DMS79 (cell line): ENCODE measurements at regions not wholly inside any gene's neighbourhood (a gene's known extent, or its start where the extent isn't known, plus 50 kb on each side); places are given as distances from the start of the nearest gene placed in this dataset.

Experiments
- DNase-seq: peaks from one replicate; lab custom pipeline; 2025; lab: John Stamatoyannopoulos, UW

DNA sequence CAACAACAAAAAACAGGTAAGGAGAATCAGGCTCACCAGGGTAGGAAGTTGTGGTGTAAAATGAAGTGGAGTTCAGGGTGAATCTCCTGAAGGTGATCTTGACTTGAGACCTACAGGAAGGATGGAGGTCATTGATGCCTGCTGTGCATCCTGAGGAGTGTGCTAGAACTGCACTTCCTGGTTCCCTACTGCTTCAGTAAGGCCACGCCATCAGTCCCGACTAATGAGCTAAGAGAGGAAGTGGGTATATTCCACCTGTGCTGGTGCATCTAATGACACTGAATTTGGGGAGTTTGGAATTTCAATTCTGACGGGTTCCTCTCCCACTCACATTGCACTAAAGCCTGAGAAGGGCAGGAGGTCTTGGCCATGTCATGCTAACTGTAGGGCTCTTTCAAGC is 349.3 kb upstream of the SLC14A2 start:
- no peak for DNase-seq

DNA sequence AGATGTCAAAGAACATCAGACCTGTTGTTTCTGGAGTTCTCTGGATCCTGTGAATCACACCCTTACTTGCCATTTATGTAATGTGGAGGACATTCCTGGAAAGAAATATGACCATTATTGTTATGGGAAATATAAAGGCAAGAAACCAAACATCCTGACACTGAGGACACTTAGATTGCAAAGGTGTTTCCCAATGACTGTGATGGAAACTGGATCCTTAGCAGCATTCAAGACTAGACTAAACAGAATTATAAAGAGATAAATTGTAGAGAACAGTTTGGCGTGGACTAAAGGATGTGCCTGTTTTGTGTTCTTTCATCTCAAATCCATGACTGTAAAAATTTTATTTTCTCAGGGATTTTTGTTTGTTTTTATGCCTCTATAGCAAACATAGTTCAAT is 347.7 kb upstream of the SLC14A2 start:
- no peak for DNase-seq

DNA sequence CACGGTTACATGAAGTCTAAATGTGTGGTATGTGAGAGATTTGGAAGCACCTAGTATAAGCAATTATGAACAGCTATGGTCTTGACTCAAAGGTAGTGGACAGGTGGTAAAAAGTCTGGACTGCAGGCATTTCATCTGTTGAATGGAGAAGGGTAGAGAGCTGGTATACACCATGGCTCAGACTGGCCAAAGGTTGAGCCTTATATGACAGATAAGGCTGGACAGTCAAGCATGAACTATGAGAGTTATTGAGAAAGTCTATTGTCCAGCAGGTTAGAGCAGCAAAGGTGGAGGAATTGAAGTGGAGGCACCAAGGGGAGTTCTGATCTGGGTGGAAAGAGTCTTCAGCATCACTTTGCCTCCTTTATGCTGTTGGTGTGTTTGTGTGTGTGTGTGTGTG is 346.7 kb upstream of the SLC14A2 start:
- no peak for DNase-seq

DNA sequence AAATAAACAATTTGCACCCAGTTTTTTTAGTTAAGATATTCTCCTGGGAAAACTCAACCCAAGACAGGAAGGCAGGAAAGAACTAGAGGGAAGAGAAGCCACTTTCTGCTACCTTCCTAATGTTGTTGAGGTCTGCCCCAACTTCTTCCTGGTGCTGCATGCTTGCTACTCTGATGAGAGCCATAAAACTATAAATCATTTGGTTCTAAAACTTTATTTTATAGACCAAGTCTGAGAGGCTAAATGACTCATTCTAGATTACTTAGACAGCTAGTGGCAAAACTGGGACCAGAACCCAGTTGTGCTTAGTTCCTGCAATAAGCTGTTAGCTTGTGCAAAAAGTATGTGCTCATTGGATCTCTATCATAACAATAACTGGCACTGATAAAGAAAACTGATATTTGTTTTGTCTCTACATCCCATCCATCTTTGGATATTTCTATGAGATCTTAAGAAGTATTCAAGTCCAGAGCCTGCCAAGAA is 344.9 kb upstream of the SLC14A2 start:
- no peak for DNase-seq

DNA sequence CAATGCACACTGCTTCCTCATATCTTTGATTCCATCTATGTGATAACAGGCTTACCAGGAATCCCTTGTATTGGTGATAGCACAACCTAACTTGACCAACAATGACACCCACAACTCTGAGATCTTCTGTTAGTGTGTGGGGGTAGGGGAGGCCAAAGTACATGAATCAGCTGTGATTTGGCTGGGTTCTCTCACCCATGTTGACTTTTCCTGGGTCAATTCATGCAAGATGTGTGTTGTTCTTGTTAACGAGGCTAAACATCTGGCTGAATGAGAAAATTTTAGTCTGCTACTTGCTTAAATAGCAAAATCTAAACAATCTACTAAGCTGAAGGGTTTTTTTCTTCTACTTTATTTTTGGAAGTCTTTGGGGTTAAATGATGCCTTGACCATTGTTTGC is 341.2 kb upstream of the SLC14A2 start:
- DNase-seq = no peak

DNA sequence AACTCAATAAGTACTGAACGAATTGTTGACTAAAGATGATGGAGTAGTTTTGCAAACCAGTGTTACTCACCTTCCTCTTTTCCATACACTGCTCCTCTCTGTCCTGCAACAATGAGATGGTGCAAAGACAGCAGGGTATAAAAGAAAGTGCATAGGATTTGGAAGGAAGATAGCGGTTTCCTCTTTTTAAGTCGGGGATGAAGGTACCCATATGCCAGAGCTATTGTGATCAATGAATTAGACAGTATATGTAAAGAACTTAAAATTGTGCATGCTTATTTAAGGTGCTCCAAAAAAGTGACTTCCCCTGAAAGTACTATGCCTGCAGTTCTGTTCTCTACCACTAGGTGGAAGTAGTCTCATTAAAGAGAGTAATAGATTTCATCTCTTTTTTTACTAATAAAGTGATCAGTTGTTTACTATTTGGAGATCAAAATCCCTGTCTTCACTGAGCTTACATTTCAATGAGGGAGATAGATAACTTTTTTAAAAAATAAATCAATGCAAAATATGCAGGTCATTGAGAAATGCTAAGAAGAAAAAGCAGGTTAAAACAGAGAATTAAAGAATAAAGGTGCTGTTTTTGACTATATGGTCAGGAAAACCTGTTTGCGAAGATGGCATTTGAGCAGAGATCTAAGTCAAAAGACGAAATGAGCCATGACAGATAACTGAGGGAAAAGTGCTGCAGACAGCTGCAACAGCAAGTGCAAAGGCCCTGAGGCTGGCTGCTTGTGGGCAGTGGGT is 339.7 kb upstream of the SLC14A2 start:
- DNase-seq = no peak

DNA sequence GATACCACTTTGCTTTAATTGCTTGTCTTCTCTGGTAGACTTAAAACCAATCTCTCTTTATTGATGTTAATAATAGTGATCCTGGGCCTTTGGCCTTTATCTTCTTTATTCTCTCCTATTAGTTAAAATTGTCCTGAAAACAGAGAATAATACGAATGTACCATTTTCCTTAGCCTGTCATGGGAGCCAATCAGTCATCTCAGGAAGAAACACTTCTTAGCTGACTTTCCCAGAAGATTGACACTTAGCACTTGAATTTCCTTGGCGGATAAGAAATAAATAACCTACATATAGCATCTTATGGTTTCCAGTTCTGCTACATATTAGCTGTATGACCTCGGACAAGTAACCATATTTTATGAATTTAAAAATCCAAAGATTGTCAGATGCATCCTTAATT is 338.4 kb upstream of the SLC14A2 start:
- no peak for DNase-seq

DNA sequence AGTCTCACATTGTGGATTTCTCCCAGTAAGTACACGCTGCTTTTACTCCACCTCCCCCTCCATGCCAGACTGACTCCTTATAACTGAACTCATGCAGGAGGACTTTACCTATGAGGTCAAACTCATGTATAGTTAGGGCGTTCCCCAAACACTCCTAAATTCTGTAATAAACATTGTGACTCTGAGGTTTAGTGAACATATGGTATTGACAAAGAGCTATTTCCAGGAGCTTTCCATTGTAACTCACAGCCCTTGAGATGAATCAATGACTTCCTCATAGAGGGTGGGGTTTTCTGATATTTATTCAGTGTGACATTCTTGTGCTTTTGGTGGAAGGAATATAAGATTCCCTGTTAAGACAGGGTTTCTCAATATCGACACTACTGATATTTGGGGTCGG is 337.4 kb upstream of the SLC14A2 start:
- no peak for DNase-seq

DNA sequence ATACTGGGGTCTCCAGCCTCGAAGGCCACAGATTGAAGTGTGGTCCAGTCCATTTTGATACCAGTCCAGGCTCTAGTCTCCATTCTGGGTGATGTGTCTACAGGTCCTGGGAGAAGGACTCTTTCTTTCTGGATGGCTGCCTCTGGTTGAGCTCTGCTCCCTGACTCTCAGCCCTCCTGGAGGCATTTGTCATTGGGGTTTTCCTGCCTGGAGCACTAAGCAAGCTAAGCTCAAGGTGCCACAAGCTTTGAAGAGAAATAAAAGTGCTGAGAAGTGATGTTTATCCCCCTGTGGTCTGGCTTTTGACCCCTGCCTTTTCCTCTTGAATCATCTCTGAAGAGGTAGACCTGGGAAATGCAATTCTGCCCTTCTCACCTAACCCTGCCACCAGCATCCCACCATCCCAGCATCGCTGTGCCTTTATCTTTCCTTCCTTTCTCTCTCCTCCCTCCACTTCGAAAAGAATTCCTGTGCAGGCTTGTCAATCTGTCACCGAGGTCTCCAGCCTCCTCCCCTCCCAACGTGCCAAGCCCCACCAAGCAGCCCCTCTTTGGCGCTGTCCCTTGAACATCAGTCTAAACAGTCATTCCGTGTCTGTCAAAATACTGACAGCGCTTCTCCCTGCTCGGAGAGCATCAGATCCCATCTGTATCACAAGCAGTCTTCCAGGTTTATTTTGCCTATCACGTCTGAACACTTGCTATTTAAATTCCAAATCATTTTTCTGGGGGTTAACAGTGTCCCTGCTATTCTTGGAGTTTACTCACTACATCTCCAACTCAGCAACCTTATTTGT is 334.6 kb upstream of the SLC14A2 start:
- no peak for DNase-seq

DNA sequence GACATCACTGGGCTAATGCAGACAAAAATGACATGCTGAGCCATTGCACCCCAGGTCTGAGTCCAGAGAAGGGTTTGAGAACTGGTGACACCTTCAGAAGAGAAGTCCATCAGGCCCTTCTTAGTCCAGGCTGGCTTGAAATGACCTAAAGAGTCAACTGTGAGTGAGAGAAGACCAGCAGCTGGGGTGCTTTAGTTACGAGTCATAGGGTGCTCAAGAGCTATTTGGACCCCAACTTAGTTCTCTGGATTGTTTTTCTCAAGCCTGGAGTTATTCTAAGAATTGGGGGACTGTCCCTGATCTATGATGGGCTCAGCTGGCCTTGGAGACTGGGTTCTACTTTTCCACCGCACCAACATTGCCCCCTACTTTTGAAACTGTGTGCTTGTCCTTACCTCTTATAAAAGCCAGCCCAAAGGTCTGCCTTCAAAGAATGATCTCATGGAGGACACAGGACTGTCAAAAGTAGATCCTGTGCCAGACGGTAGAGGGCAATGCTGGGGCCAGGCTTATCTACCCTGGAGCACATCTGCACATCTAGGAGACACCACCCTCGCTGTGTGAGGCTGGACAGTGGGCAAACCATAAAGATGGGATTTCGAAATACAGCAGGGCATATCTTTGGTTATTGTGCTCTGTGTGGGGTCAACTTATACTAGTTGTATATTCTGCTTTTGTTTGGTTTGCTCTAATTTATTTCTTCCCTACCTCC is 333.0 kb upstream of the SLC14A2 start:
- no peak for DNase-seq

DNA sequence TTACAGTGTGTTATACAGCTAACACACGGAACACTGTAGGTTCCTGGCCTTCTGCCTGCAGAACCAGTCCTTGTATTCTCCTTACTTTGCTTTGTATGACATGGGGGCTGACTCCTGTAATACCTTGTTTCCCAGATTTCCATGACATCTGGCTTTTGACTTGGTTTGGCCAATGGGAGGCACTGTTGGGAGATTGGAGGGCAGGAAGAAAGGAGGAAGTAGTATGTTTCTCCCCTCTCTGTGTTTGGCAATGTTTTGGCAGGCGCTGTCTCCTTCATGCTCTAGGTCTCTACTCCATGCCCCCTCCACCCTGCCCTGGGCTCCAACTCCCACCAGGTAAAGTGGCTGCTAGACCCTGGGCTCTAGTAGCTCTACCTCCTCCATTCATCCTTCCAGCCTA is 331.1 kb upstream of the SLC14A2 start:
- DNase-seq = no peak

DNA sequence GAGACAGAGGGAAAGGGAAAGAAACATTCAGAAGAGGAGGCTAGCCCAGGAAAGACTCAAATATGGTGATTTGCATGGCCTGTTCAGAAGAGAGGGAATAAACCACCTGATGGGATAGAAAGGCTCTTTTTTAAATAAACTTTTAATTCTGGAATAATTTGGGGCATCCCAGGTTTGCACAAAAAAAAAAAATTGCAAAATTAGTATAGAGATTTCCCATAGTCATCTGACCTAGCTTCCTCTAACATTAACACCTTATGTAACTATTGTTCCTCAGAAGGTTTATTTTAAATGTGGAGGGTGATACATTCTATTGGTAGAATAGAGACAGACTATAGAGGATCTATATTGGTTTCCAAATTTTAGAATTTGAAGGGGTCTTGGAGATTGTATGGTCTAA is 330.4 kb upstream of the SLC14A2 start:
- no peak for DNase-seq

DNA sequence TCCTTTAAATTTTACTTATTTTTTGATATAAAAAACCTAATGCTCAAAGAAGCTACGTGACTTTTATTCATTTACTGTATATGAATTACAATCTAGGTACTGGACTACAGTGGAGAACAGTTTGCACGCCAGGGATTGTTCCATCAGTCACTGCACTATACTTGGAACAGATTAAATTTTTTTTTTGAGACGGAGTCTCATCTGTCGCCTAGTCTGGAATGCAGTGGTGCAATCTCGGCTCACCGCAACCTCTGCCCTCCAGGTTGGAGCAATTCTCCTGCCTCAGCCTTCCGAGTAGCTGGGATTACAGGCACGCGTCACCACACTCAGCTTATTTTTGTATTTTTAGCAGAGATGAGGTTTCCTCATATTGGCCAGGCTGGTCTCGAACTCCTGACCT is 330.0 kb upstream of the SLC14A2 start:
- DNase-seq = no peak

DNA sequence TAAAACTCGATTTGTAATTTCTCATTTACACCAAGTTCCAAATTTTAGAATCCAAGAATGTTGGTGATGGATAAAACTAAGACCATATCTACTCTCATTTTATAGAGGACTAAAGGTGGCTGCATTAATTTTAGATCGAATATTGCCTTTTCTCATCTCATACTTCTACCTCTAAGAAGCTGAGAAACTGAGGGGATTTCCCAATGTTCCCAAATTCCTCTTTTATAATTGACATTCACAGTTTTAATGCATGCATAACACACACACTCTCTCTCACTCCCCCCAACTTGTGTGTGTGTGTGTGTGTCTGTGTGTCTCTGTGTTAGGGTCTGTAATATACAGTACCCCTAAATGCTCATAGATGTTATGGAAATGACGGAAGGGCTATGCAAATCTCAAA is 328.8 kb upstream of the SLC14A2 start:
- no peak for DNase-seq

DNA sequence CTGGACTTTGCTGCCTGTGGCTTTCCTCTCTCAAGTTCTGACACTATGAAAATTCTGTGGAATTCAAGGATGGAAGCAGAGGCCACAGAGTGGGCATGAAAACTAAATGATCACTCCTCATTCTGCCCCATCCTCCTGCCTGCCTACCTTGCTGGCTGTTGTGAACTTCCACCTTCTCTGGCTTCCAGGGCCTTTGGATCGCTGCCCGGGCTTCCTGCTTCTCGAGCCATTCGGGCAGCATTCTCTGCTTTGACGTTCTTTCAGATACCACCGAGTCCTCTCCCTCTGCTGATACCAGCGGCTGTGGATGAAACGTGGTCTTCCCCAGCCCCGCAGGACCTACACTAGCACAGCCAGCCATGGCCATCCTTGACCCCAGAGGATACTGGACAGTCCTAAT is 327.7 kb upstream of the SLC14A2 start:
- no peak for DNase-seq

DNA sequence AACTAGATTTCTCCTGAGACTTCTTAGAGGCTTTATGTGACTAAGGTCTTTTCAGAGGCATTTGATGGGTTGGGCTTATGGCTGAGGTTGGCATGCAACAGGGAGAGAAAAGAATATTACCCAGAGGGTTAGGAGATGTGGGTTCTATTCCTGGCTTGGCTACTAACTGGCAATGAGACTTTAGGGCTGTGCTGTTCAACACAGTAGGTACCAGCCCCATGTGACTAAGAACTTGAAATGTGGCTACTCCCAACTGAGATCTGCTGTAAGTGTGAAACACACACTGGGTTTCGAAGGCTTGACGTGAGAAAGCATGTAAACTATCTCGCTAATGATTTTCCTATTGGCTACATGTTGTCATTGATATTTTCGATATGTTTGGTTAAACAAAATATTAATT is 324.9 kb upstream of the SLC14A2 start:
- no peak for DNase-seq

DNA sequence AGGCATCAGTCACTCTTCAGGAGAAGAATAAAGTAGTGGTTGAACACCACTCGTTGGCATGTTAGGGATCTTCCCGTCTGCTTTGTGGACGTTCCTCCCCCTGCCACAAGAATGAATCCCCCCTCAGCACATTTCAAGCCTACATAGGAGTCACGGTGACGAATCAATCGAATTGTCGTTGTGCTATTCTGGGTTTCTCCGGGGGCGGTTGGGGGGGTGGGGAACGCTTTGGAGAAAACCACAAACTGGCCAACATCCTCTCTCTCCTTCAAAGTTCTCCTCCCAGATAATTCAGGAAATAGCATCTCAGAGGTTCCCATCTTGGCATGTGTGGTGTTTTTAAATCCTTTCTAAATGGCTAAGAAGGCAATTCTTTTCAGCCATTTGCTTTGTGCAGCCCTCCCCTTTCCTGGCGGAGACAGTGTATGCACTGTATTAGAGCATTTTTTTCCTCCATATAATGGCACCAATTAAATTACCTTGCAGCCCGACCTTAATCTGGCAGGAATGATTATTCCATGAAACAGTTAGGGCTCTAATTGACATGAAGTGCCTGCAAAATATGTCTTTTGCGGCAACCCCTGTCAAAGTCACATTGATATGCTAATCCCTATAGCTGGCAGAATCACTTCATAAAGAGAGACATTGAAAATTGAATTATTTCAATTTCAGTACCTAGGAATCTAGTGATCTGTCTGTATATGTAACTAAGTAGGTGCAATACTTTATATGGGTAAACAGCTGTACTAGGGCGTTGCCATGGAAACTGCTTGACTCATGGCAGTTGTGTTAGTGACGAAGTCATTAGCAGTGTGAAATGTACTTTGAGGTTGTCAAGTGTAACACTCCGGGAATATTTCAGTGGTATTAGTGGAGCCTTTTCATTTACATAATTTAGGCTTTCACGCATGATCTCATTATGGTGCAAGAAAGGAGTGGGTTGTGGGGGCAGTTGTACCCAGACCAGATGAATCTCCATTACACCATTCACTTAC is 323.4 kb upstream of the SLC14A2 start:
- no peak for DNase-seq

DNA sequence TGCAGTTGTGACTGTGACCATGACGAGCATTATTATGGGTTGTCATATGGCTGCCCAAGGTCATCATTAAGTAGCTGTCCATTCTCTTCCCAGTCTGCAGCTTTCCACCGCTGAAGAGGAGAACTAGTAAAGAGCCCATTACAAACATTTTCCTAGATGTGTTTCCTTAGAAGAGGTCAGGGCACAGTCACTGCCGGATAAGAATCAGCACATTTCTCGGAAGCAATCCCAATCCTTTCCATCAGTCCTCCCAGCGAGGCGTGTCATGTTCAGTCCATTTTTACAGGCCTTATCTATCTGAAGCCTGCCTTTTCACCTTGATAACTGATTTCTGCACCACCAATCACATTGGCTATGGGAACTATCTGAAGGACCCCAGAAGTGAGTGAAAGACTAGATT is 319.9 kb upstream of the SLC14A2 start:
- DNase-seq = no peak

DNA sequence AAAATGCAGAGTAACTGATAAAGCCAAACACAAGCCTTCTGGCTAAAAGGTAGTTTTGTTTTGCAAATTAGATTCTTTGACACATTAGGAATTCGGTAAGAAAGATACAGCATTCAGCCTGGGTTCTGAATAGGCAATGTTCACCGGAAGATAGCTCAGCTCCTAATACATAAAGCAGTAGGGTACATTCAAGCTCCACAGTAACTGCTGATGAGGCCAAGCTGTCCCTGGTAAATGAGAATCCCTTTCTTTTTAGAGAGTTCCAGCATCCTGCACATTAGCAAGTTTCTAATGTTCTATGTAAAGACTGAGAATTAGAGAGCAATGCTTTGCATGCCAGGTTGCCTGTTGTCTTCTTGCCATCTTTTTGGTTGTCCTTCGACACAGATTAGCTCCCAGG is 316.3 kb upstream of the SLC14A2 start:
- DNase-seq = no peak

DNA sequence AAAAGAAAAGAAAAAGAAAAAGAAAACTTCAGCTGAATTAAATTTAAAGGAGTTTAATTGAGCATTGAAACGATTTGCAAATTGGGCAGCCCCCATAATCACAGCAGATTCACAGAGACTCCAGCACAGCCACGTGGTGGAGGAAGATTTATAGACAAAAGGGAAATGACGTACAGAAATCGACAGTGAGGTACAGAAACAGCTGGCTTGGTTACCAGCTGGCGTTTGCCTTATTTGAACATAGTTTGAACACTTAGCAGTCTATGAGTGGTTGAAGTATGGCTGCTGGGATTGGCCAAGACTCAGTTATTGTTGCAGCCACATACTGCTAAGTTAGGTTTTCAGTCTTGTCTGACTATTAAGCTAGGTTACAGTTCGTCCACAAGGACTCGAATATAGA is 312.2 kb upstream of the SLC14A2 start:
- DNase-seq = no peak

DNA sequence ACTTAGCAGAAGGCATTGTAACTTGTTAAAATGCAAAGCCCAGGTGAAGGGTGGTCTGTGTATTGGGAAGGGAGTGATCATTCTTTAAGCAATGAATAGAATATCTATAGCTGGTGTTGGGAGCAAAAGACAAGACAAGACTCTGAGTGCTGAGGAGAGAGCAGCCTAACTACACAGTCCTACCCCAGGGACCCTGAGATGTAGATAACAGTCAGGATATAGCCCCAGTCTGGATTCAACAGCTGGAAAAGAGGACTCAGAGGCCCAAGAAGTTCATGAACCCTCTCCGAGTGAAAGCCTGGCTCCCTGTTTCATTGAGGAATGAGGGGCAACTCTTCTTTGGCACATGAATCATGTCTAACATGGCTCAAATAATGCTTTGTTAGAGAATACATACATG is 310.7 kb upstream of the SLC14A2 start:
- no peak for DNase-seq
